ENCODE measurements at regions not wholly inside any gene's neighbourhood (a gene's known extent, or its start where the extent isn't known, plus 50 kb on each side); places are given as distances from the start of the nearest gene placed in this dataset.

- no peak for DNase-seq (ENCODE audit: low spot score)
Measured at GRCh38 chr5:58106754-58107410, 353.0 kb downstream of the PLK2 start.

GRCh38 chr5:58105836-58106235 lies 354.1 kb downstream of the PLK2 start:
- DNase-seq (ENCODE audit: low spot score): no peak

GRCh38 chr5:58099257-58099656 lies 360.6 kb downstream of the PLK2 start:
- DNase-seq (ENCODE audit: low spot score): no peak

- no peak for DNase-seq (ENCODE audit: low spot score)
Measured at GRCh38 chr5:58094031-58094430, 365.9 kb downstream of the PLK2 start.

- DNase-seq (ENCODE audit: low spot score): no peak
Measured at GRCh38 chr5:58090704-58091103, 369.2 kb downstream of the PLK2 start.

- DNase-seq (ENCODE audit: low spot score): no peak
Measured at GRCh38 chr5:58088941-58089340, 370.9 kb downstream of the PLK2 start.

GRCh38 chr5:58087905-58088304 lies 372.0 kb downstream of the PLK2 start:
- no peak for DNase-seq (ENCODE audit: low spot score)

GRCh38 chr5:58087123-58087522 lies 372.8 kb downstream of the PLK2 start:
- DNase-seq (ENCODE audit: low spot score): no peak

- DNase-seq (ENCODE audit: low spot score): no peak
Measured at GRCh38 chr5:58085800-58086199, 374.1 kb downstream of the PLK2 start.

- DNase-seq (ENCODE audit: low spot score): no peak
Measured at GRCh38 chr5:58081435-58081834, 378.5 kb downstream of the PLK2 start.

GRCh38 chr5:58080573-58080972 lies 379.3 kb downstream of the PLK2 start:
- no peak for DNase-seq (ENCODE audit: low spot score)

- no peak for DNase-seq (ENCODE audit: low spot score)
Measured at GRCh38 chr5:58077966-58078365, 381.9 kb downstream of the PLK2 start.

GRCh38 chr5:58077416-58077815 lies 382.5 kb downstream of the PLK2 start:
- no peak for DNase-seq (ENCODE audit: low spot score)

GRCh38 chr5:58076483-58077257 lies 383.2 kb downstream of the PLK2 start:
- no peak for DNase-seq (ENCODE audit: low spot score)

GRCh38 chr5:58075907-58076306 lies 384.0 kb downstream of the PLK2 start:
- no peak for DNase-seq (ENCODE audit: low spot score)

- DNase-seq (ENCODE audit: low spot score): no peak
Measured at GRCh38 chr5:58074717-58075116, 385.2 kb downstream of the PLK2 start.

GRCh38 chr5:58074222-58074621 lies 385.7 kb downstream of the PLK2 start:
- DNase-seq (ENCODE audit: low spot score): no peak

- DNase-seq (ENCODE audit: low spot score): no peak
Measured at GRCh38 chr5:58073243-58073642, 386.6 kb downstream of the PLK2 start.

GRCh38 chr5:58072300-58072965 lies 387.5 kb downstream of the PLK2 start:
- DNase-seq (ENCODE audit: low spot score): no peak

- DNase-seq (ENCODE audit: low spot score): no peak
Measured at GRCh38 chr5:58071566-58071965, 388.3 kb downstream of the PLK2 start.

- no peak for DNase-seq (ENCODE audit: low spot score)
Measured at GRCh38 chr5:58069846-58070245, 390.0 kb downstream of the PLK2 start.

GRCh38 chr5:58069016-58069705 lies 390.7 kb downstream of the PLK2 start:
- no peak for DNase-seq (ENCODE audit: low spot score)

- DNase-seq (ENCODE audit: low spot score): no peak
Measured at GRCh38 chr5:58066557-58066956, 393.3 kb downstream of the PLK2 start.

Data from SW480 (cell line).